ENCODE measurements at regions not wholly inside any gene's neighbourhood (a gene's known extent, or its start where the extent isn't known, plus 50 kb on each side); places are given as distances from the start of the nearest gene placed in this dataset.

- Mint-ChIP-seq H3K9me3 (0 out of 3 replicates have a peak, but pooled peaks cover 3% of the 10 kb centered on the region), H3K27me3 (ENCODE audit: insufficient read depth, low read depth, poor library complexity) (no peaks in the 10 kb centered on the region), H3K4me3 (no peak overlapping the region), H3K27ac (no peak overlapping the region), H3K4me1 (no peaks in the 10 kb centered on the region), H3K36me3 (ENCODE audit: low read depth) (no peaks in the 10 kb centered on the region)
- H4K20me1 ChIP-seq (replicated peaks; ENCODE audit: insufficient read depth): no peaks in the 10 kb centered on the region
- H3K4me2 ChIP-seq: no peak overlapping the region
- H3K36me3 ChIP-seq (ENCODE audit: insufficient read depth): no peaks in the 10 kb centered on the region
- ATAC-seq: no peak
- no peaks in the 10 kb centered on the region for H3K27me3 ChIP-seq (ENCODE audit: insufficient read depth)
- no peak overlapping the region for H2AFZ ChIP-seq
- no peak overlapping the region for H3K27ac ChIP-seq (ENCODE audit: low read depth)
- H3F3A ChIP-seq (replicated peaks; ENCODE audit: low read depth): no peaks in the 10 kb centered on the region
- no peak for DNase-seq (ENCODE audit: low spot score)
- no peak for TF ChIP-seq ETS1 (IDR thresholded peaks at IDR 0.05)
- no peak for TF ChIP-seq POLR2AphosphoS5 (IDR thresholded peaks at IDR 0.05; ENCODE audit: low read depth)
- no peak for TF ChIP-seq NANOG (IDR thresholded peaks at IDR 0.05; ENCODE audit: borderline replicate concordance)
- no peak for TF ChIP-seq STAT1 (IDR thresholded peaks at IDR 0.05; ENCODE audit: unreplicated experiment)
- TF ChIP-seq ZNF114 (CRISPR knock-in tag; IDR thresholded peaks at IDR 0.05): no peak
- no peak for TF ChIP-seq EZH2phosphoT487 (IDR thresholded peaks at IDR 0.05; ENCODE audit: unreplicated experiment)
- no peak for TF ChIP-seq ZNF331 (CRISPR knock-in tag; IDR thresholded peaks at IDR 0.05; ENCODE audit: low read depth)
- H3K9me2 ChIP-seq (ENCODE audit: insufficient read depth): no peaks in the 10 kb centered on the region
- H3K79me2 ChIP-seq (replicated peaks; ENCODE audit: insufficient read depth): no peaks in the 10 kb centered on the region
- H3K4me3 ChIP-seq: no peak overlapping the region
- H3K4me1 ChIP-seq (ENCODE audit: insufficient read depth): no peaks in the 10 kb centered on the region
These were observed 163.4 kb downstream of the SNX18 start for GRCh38 chr5:54680998-54681397.

- no peaks in the 10 kb centered on the region for H3K27me3 Mint-ChIP-seq (ENCODE audit: insufficient read depth, low read depth, poor library complexity)
- no peak overlapping the region for H3K4me2 ChIP-seq
- DNase-seq (ENCODE audit: low spot score) (no peak), ATAC-seq (no peak)
- no peak overlapping the region for H3K27ac ChIP-seq (ENCODE audit: low read depth)
- H3K9me3 Mint-ChIP-seq: no peaks in the 10 kb centered on the region
- no peaks in the 10 kb centered on the region for H3K27me3 ChIP-seq (ENCODE audit: insufficient read depth)
- no peaks in the 10 kb centered on the region for H3K9me2 ChIP-seq (ENCODE audit: insufficient read depth)
- no peak overlapping the region for H2AFZ ChIP-seq
- H3K4me1 Mint-ChIP-seq: no peaks in the 10 kb centered on the region
- H3K4me3 ChIP-seq: no peak overlapping the region
- no peaks in the 10 kb centered on the region for H3K36me3 ChIP-seq (ENCODE audit: insufficient read depth)
- no peaks in the 10 kb centered on the region for H3F3A ChIP-seq (replicated peaks; ENCODE audit: low read depth)
- no peaks in the 10 kb centered on the region for H4K20me1 ChIP-seq (replicated peaks; ENCODE audit: insufficient read depth)
- no peak overlapping the region for H3K27ac Mint-ChIP-seq
- H3K79me2 ChIP-seq (replicated peaks; ENCODE audit: insufficient read depth): no peaks in the 10 kb centered on the region
- no peaks in the 10 kb centered on the region for H3K36me3 Mint-ChIP-seq (ENCODE audit: low read depth)
- H3K4me1 ChIP-seq (ENCODE audit: insufficient read depth): no peaks in the 10 kb centered on the region
- no peak overlapping the region for H3K4me3 Mint-ChIP-seq
- no peak for TF ChIP-seq EZH2phosphoT487 (IDR thresholded peaks at IDR 0.05; ENCODE audit: unreplicated experiment)
- no peak for TF ChIP-seq EZH2 (IDR thresholded peaks at IDR 0.05; ENCODE audit: low read depth, unreplicated experiment)
- TF ChIP-seq POLR2AphosphoS5 (IDR thresholded peaks at IDR 0.05; ENCODE audit: low read depth): no peak
- no peak for TF ChIP-seq STAT1 (IDR thresholded peaks at IDR 0.05; ENCODE audit: unreplicated experiment)
- TF ChIP-seq CREB1 (CRISPR knock-in tag; IDR thresholded peaks at IDR 0.05; ENCODE audit: low read depth): no peak
- no peak for TF ChIP-seq ETS1 (IDR thresholded peaks at IDR 0.05)
- no peak for TF ChIP-seq ZNF462 (CRISPR knock-in tag; IDR thresholded peaks at IDR 0.05)
- TF ChIP-seq ZNF114 (CRISPR knock-in tag; IDR thresholded peaks at IDR 0.05): no peak
- no peak for TF ChIP-seq JUNB (IDR thresholded peaks at IDR 0.05; ENCODE audit: unreplicated experiment)
- TF ChIP-seq NANOG (IDR thresholded peaks at IDR 0.05; ENCODE audit: borderline replicate concordance): no peak
These were observed 162.1 kb downstream of the SNX18 start for GRCh38 chr5:54679686-54680085.

All from GM23338 (cell line).